HEK293T (cell line): ENCODE measurements at regions not wholly inside any gene's neighbourhood (a gene's known extent, or its start where the extent isn't known, plus 50 kb on each side); places are given as distances from the start of the nearest gene placed in this dataset.

Experiments used
- CTCF ChIA-PET: fragments of 350-600 bp; formaldehyde crosslinking; extraction: SDS; loops from one replicate; lab custom pipeline; 2021; ENCODE audit warnings: antibody characterized with exemption, inconsistent platforms; lab: Yijun Ruan, JAX
- POLR2A ChIA-PET: fragments of 350-600 bp; formaldehyde crosslinking; extraction: SDS; loops from one replicate; lab custom pipeline; 2020; ENCODE audit warnings: antibody characterized with exemption, inconsistent platforms; lab: Yijun Ruan, JAX
- DNase-seq: peaks from one replicate; pipeline ENCODE4 v3.0.0; 2012; ENCODE audit warnings: mixed read lengths; ENCODE audit errors: extremely low spot score
- ARNT ChIP-seq: fragments of 450-650 bp; IDR thresholded peaks from 2 replicates; pipeline ENCODE4 v1.6.1; 2017; ENCODE audit warnings: mild to moderate bottlenecking
- BHLHE40 ChIP-seq: fragments of 450-650 bp; IDR thresholded peaks from 2 replicates; pipeline ENCODE4 v1.6.1; 2016; ENCODE audit warnings: mild to moderate bottlenecking, moderate library complexity, borderline replicate concordance
- CTBP1 ChIP-seq: fragments of 450-650 bp; IDR thresholded peaks from 2 replicates; pipeline ENCODE4 v1.6.1; 2016; ENCODE audit warnings: borderline replicate concordance
- ELF4 ChIP-seq: fragments of 450-650 bp; IDR thresholded peaks from 2 replicates; pipeline ENCODE4 v1.6.1; 2017; ENCODE audit warnings: antibody characterized with exemption
- FOXA1 ChIP-seq: fragments of 450-650 bp; IDR thresholded peaks from 2 replicates; pipeline ENCODE4 v1.6.1; 2016; ENCODE audit warnings: mild to moderate bottlenecking
- FOXK2 ChIP-seq: fragments of 450-650 bp; IDR thresholded peaks from 2 replicates; pipeline ENCODE4 v1.6.1; 2016; ENCODE audit warnings: mild to moderate bottlenecking
- FOXM1 ChIP-seq: fragments of 450-650 bp; IDR thresholded peaks from 2 replicates; pipeline ENCODE4 v1.6.1; 2017; ENCODE audit warnings: mild to moderate bottlenecking, borderline replicate concordance
- HDGF ChIP-seq: fragments of 450-650 bp; IDR thresholded peaks from 2 replicates; pipeline ENCODE4 v1.6.1; 2017; ENCODE audit warnings: antibody characterized with exemption, borderline replicate concordance
- L3MBTL2 ChIP-seq: fragments of 450-650 bp; conservative IDR thresholded peaks from 2 replicates; pipeline ENCODE4 v1.6.1; 2016; ENCODE audit warnings: mild to moderate bottlenecking
- LEF1 ChIP-seq: fragments of 450-650 bp; IDR thresholded peaks from 2 replicates; pipeline ENCODE4 v1.6.1; 2017; ENCODE audit warnings: mild to moderate bottlenecking, borderline replicate concordance
- NFRKB ChIP-seq: fragments of 450-650 bp; IDR thresholded peaks from 2 replicates; pipeline ENCODE4 v1.6.1; 2016; ENCODE audit warnings: mild to moderate bottlenecking, moderate library complexity
- PKNOX1 ChIP-seq: fragments of 450-650 bp; IDR thresholded peaks from 2 replicates; pipeline ENCODE4 v1.6.1; 2016
- SP1 ChIP-seq: fragments of 450-650 bp; IDR thresholded peaks from 2 replicates; pipeline ENCODE4 v1.6.1; 2017
- SUZ12 ChIP-seq: fragments of 450-650 bp; IDR thresholded peaks from 2 replicates; pipeline ENCODE4 v1.6.1; 2016; ENCODE audit warnings: mild to moderate bottlenecking
- TARDBP ChIP-seq: fragments of 450-650 bp; IDR thresholded peaks from 2 replicates; pipeline ENCODE4 v1.6.1; 2016
- ZNF384 ChIP-seq: fragments of 450-650 bp; IDR thresholded peaks from 2 replicates; pipeline ENCODE4 v1.6.1; 2016

DNA sequence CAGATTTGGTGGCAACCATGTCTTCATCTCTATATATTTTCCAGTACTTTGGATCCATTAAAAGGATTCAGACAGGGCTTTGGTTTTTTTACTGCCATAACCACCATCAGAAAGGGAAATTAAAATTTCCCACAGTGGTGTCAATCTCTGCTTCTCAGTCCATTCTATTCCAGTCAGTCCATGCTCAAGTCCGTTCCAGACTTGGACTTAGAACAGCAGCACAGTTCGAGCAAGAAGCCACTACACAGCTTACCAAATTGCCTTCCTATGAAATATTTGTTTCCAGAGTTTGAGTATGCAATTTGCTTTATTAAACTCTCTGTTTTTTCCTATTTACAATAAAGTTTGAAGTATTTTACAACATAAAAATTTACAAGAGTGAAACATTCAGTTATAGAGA is 306.5 kb upstream of the GULP1 start:
- no peak for DNase-seq
- POLR2A ChIA-PET, result no interaction called here
- CTCF ChIA-PET, result no interaction called here
- TF ChIP-seq LEF1 (no peak), FOXK2 (no peak), FOXA1 (no peak), FOXM1 (no peak), ZNF384 (no peak), HDGF (no peak)

GRCh38 chr2:187985923-187986322 is 305.8 kb upstream of the GULP1 start:
- CTCF ChIA-PET, result no interaction called here
- no peak for TF ChIP-seq BHLHE40
- no peak for TF ChIP-seq LEF1
- TF ChIP-seq PKNOX1, result no peak
- TF ChIP-seq ARNT, result no peak
- no peak for TF ChIP-seq SUZ12
- no peak for TF ChIP-seq TARDBP
- no peak for TF ChIP-seq FOXA1
- no peak for DNase-seq
- POLR2A ChIA-PET, result no interaction called here

- DNase-seq, result no peak
- peak; percentile 56 for TF ChIP-seq PKNOX1
- no peak for TF ChIP-seq HDGF
- POLR2A ChIA-PET, result no interaction called here
- CTCF ChIA-PET, result no interaction called here
These were observed 305.1 kb upstream of the GULP1 start for GRCh38 chr2:187986390-187987105.

GRCh38 chr2:187988348-187988747 is 303.3 kb upstream of the GULP1 start:
- no peak for DNase-seq
- POLR2A ChIA-PET, result no interaction called here
- CTCF ChIA-PET, result no interaction called here
- TF ChIP-seq LEF1 (no peak), ZNF384 (no peak), CTBP1 (no peak), ARNT (no peak), FOXK2 (no peak), ELF4 (no peak), HDGF (no peak), NFRKB (no peak), TARDBP (no peak), SUZ12 (no peak), L3MBTL2 (no peak), FOXA1 (no peak), PKNOX1 (no peak), BHLHE40 (no peak), SP1 (no peak), FOXM1 (no peak)

DNA sequence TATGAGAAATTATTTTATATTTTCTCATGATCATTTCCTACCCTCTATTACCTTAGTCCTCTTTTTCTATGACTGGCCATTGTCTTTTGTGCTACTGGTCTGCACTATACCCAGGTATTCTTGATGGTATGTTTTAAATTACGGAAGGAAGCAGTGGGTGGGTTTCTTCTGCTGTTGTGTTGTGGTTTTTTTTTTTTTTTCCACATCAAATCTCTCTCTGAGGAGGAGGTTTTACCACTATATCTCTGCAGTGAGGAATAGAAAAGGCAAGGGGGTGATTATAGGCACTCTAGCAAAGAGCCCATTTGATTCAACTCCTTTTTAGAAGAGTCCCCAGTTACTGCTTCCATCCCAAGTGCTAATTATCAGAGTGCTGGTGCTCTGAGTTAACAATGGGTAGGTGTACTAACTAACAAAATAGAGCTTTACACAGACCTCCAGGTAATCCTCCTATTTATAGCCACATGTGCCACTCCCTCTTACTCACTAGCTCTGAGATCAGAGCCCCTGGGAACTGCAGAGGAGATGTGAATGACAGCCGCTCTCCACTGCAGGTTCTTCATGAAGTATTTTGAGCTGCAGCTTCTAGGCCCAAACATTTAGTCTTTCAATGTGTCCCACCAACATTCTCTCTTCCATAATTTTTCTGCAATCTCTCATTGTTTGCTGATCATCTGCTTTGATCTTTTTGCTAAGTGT is 301.6 kb upstream of the GULP1 start:
- no peak for DNase-seq
- POLR2A ChIA-PET, result no interaction called here
- CTCF ChIA-PET, result no interaction called here
- TF ChIP-seq SUZ12 (no peak), LEF1 (no peak), CTBP1 (no peak), FOXA1 (no peak), FOXK2 (no peak), FOXM1 (no peak), NFRKB (no peak), ZNF384 (no peak), BHLHE40 (no peak), ARNT (no peak), HDGF (no peak), TARDBP (no peak), SP1 (no peak), L3MBTL2 (no peak)

- ChIA-PET CTCF (no interaction called here), POLR2A (no interaction called here)
- no peak for DNase-seq
- TF ChIP-seq L3MBTL2 (no peak), FOXM1 (no peak), FOXA1 (no peak), ELF4 (no peak), CTBP1 (no peak), SP1 (no peak), TARDBP (no peak), SUZ12 (no peak), ZNF384 (no peak), BHLHE40 (no peak), PKNOX1 (no peak), NFRKB (no peak), ARNT (no peak), HDGF (no peak), FOXK2 (no peak), LEF1 (no peak)
These were observed 300.3 kb upstream of the GULP1 start for GRCh38 chr2:187991389-187991788.
